GM10266 (cell line): ENCODE measurements at regions not wholly inside any gene's neighbourhood (a gene's known extent, or its start where the extent isn't known, plus 50 kb on each side); places are given as distances from the start of the nearest gene placed in this dataset.

ENCODE experiments used
- DNase-seq: peaks from one replicate; pipeline ENCODE4 v3.0.0; 2012; ENCODE audit errors: extremely low spot score
- TF ChIP-seq, protein P1 (sequence below): IDR thresholded peaks from 2 replicates; pipeline ENCODE4 v1.5.1; 2012; ENCODE audit warnings: mild to moderate bottlenecking, low read depth; ENCODE audit not compliant: control insufficient read depth, insufficient read depth; ENCODE audit errors: missing control alignments

DNA sequence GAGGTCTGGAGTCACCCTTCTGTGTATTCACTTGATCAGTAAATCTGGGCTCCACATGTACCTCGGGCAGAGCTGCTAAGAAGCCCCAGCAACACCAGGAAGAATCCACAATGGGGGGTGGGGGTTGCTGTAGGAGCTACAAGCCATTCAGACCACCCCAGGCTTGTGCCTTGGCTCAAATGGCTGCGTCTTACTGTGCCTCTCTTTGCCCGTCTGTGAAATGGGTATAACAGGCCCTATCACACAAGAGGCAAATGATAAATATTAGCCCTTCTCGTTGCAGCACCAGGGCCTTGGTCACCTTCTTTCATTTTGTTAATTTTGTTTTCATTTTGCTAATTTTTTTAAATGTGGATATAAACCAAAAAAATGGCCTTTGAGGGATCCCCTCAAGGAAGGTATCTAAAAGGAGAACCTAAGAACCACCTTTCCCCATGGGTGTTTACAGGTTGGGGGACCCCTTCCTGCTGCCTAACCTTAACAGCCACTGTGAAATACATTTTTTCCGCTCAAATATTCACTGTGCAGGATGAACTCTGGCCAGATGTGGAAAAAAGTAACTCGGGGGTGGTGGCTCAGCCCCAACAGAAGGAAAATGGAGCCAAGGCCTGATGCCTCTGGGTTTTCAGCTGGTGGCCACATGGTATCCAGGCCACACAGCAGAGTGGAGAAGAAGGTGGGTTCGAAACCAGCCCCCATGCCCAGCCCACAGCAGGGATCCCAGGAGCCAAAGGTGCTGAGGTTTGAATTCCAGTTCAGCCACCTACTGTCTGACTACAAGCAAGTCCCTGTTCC is 284.0 kb downstream of the MN1 start:
- TF ChIP-seq, protein P1, sequence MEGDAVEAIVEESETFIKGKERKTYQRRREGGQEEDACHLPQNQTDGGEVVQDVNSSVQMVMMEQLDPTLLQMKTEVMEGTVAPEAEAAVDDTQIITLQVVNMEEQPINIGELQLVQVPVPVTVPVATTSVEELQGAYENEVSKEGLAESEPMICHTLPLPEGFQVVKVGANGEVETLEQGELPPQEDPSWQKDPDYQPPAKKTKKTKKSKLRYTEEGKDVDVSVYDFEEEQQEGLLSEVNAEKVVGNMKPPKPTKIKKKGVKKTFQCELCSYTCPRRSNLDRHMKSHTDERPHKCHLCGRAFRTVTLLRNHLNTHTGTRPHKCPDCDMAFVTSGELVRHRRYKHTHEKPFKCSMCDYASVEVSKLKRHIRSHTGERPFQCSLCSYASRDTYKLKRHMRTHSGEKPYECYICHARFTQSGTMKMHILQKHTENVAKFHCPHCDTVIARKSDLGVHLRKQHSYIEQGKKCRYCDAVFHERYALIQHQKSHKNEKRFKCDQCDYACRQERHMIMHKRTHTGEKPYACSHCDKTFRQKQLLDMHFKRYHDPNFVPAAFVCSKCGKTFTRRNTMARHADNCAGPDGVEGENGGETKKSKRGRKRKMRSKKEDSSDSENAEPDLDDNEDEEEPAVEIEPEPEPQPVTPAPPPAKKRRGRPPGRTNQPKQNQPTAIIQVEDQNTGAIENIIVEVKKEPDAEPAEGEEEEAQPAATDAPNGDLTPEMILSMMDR: no peak

DNA sequence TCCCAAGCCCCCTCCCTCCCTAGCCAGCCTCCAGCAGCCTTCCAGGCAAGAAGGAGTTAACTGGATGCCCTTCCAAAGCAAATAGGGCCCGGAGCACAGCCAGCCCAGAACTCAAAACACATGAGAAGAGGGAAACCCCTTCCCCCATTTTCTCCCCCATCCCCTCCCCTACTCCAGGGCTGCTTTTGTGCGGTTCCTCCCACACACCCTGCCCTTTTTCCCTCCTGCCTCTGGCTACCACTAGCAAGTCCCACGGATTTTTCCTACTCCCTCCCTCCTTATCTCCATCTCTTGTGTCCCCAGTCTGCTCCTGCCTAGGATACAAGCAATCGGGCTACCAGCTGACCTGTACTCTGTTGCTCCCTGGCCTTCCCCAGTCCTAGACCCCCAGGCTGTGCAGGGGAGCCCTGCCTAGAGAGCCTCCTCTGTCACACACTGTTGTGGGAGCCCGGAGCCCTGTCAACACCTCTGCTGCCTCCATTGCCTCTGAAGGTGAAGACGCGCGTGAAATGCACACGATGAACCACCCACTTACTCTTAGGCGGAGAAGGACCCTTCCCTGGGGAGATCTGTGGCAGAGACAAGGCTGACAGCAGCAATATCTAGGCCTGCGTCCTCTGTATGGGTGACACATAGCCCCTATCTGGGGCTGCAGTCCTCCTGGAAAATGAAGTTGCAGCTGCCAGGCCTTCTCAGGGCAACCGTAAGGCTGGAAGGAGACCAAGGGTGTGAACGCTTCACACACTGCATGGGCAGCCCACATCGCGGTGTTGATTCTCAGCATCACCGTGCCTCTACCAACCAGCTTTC is 282.8 kb downstream of the MN1 start:
- DNase-seq: no peak
- TF ChIP-seq, protein P1: no peak

More for the DNA sequence above, 284.0 kb downstream of the MN1 start:
- DNase-seq: no peak

DNA sequence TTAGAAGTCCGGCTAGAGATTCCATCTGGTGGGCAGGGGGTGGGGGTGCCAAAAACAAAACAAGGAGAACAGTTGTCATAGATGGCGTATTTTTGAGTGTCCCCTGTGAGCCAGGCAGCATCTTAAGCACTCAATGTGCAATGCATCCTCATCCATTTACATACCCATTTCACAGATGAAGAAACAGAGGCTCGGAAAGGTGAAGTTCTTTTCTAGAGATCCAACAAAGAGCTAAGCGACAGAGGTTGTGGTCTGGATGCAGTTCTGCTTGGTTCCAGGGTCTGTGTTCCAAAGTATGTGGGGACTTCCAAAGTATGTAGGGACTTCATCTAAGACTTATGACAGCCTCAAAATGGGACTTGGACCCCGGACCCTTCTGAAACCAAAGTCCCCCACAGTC is 277.8 kb downstream of the MN1 start:
- DNase-seq: no peak
- TF ChIP-seq, protein P1: no peak

DNA sequence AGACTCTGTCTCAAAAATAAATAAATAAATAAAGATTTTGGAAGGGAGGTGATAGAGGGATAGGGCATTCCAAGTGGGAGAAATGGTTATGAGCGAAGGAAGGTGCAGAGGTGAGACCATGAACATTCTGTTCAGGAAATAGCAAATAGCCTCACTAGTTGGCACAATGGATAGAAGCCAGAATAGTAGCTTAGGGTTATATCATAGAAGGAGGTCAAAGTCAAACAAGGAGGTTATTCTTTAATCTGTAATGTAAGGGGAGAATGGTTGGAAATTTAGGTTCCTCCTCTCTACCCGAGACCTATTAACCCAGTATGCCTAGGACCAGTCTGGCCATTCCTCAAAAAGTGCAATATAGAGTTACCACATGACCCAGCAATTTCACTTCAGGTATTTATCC is 275.8 kb downstream of the MN1 start:
- TF ChIP-seq, protein P1: no peak
- no peak for DNase-seq

DNA sequence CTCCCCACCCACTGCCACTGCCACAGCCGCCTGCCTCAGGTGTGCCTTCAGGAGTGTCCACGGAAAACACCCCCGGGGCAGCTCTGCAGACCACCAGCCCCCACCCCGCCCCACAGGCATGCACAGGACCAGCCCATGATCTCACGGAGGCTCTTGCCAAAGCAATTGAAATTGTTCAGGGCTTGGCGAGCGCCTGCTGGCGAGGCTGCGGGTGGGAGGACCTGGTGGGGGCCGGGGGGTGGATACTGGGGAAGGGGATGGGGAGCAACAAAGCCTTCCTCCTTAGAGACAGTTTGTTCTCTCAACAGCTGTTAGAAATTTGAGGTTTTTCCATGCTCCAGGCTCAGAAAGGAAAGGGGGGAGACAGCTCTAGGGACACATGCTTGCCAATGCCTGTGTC is 274.7 kb downstream of the MN1 start:
- TF ChIP-seq, protein P1: no peak
- no peak for DNase-seq

DNA sequence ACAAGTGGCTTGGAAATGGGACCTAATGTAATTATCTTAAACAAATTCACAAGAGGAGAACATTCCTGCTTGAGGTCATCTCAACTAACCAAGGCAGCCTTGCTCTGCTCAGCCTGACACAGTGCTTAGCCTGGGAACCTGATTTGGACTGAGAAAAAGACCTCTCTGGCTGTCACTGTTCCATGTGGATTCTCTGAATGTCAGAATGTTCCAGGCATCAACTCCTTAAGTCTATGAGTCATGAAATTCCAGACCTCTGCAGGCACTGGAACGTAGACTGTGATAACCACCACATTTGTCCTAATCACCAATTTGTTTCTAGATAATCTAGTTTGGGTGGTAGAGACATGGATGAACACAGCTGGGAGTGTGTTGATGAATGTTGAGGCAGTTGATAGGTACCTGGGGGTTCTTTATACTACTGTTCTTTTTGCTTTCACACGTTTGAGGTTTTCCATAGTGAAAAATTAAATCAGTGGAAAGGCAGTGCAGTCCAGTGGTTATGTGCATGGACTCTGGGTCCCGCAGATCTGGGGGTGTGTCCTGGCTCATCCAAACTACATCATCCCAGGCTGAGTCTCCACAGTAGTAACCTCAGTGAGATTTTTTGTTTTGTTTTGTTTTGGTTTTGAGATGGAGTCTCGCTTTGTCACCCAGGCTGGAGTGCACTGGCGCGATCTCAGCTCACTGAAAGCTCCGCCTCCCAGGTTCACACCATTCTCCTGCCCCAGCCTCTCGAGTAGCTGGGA is 269.6 kb downstream of the MN1 start:
- TF ChIP-seq, protein P1: no peak
- DNase-seq: no peak
